GM21717 (cell line): ENCODE measurements at regions not wholly inside any gene's neighbourhood (a gene's known extent, or its start where the extent isn't known, plus 50 kb on each side); places are given as distances from the start of the nearest gene placed in this dataset.
"Not testable (repeated sequence)": the region's sequence is repeated elsewhere in the genome, so short reads cannot be mapped to it uniquely, and the experiment has no call there.

Experiments
- ATAC-seq: cut with Tn5 transposase; IDR thresholded peaks from one replicate; pipeline ENCODE4 v1.9.1; 2021; ENCODE audit warnings: mild to moderate bottlenecking, moderate library complexity; ENCODE audit not compliant: unreplicated experiment

GRCh38 chr5:56406838-56407237 lies 173.7 kb upstream of the ANKRD55 start:
- no peak for ATAC-seq

GRCh38 chr5:56406221-56406620 lies 173.1 kb upstream of the ANKRD55 start:
- no peak for ATAC-seq

GRCh38 chr5:56405116-56405908 lies 172.2 kb upstream of the ANKRD55 start:
- ATAC-seq = no peak

GRCh38 chr5:56402266-56403220 lies 169.4 kb upstream of the ANKRD55 start:
- no peak for ATAC-seq

GRCh38 chr5:56397796-56398195 lies 164.7 kb upstream of the ANKRD55 start:
- not testable (repeated sequence) for ATAC-seq

GRCh38 chr5:56396634-56397033 lies 163.5 kb upstream of the ANKRD55 start:
- no peak for ATAC-seq

- ATAC-seq = no peak
Observed at GRCh38 chr5:56389261-56389660, 156.1 kb upstream of the ANKRD55 start.

- ATAC-seq = no peak
Observed at GRCh38 chr5:56388229-56388985, 155.3 kb upstream of the ANKRD55 start.

GRCh38 chr5:56386046-56386445 lies 152.9 kb upstream of the ANKRD55 start:
- no peak for ATAC-seq

- no peak for ATAC-seq
Observed at GRCh38 chr5:56384186-56384585, 151.1 kb upstream of the ANKRD55 start.

- ATAC-seq = no peak
Observed at GRCh38 chr5:56383761-56384160, 150.6 kb upstream of the ANKRD55 start.

GRCh38 chr5:56382896-56383295 lies 149.8 kb upstream of the ANKRD55 start:
- no peak for ATAC-seq

GRCh38 chr5:56377573-56377972 lies 144.4 kb upstream of the ANKRD55 start:
- ATAC-seq = no peak

GRCh38 chr5:56376128-56376527 lies 143.0 kb upstream of the ANKRD55 start:
- no peak for ATAC-seq

GRCh38 chr5:56375011-56375410 lies 141.9 kb upstream of the ANKRD55 start:
- no peak for ATAC-seq

- not testable (repeated sequence) for ATAC-seq
Observed at GRCh38 chr5:56372491-56372890, 139.4 kb upstream of the ANKRD55 start.

GRCh38 chr5:56369361-56369811 lies 136.3 kb upstream of the ANKRD55 start:
- no peak for ATAC-seq

GRCh38 chr5:56367748-56368147 lies 134.6 kb upstream of the ANKRD55 start:
- no peak for ATAC-seq

- ATAC-seq = no peak
Observed at GRCh38 chr5:56366986-56367385, 133.9 kb upstream of the ANKRD55 start.

- ATAC-seq = no peak
Observed at GRCh38 chr5:56361398-56361797, 128.3 kb upstream of the ANKRD55 start.

- ATAC-seq = no peak
Observed at GRCh38 chr5:56360816-56361215, 127.7 kb upstream of the ANKRD55 start.
